ENCODE measurements at regions not wholly inside any gene's neighbourhood (a gene's known extent, or its start where the extent isn't known, plus 50 kb on each side); places are given as distances from the start of the nearest gene placed in this dataset.
A peak's percentile ranks its signal among the peaks of the same experiment; 100 is the strongest.
"Not testable (repeated sequence)": the region's sequence is repeated elsewhere in the genome, so short reads cannot be mapped to it uniquely, and the experiment has no call there.

GRCh38 chr4:59511809-59512208 is 1688.3 kb upstream of the ADGRL3 start:
- DNase-seq (ENCODE audit: low spot score): not testable (repeated sequence)

GRCh38 chr4:59517007-59517406 is 1683.1 kb upstream of the ADGRL3 start:
- no peak for DNase-seq (ENCODE audit: low spot score)

GRCh38 chr4:59518005-59518823 is 1681.9 kb upstream of the ADGRL3 start:
- DNase-seq (ENCODE audit: low spot score): no peak

- no peak for DNase-seq (ENCODE audit: low spot score)
Measured at GRCh38 chr4:59525885-59526284, 1674.2 kb upstream of the ADGRL3 start.

- DNase-seq (ENCODE audit: low spot score): no peak
Measured at GRCh38 chr4:59535541-59535940, 1664.6 kb upstream of the ADGRL3 start.

GRCh38 chr4:59536428-59536827 is 1663.7 kb upstream of the ADGRL3 start:
- no peak for DNase-seq (ENCODE audit: low spot score)

- DNase-seq (ENCODE audit: low spot score): no peak
Measured at GRCh38 chr4:59537246-59537886, 1662.8 kb upstream of the ADGRL3 start.

- DNase-seq (ENCODE audit: low spot score): no peak
Measured at GRCh38 chr4:59539401-59539800, 1660.7 kb upstream of the ADGRL3 start.

- no peak for DNase-seq (ENCODE audit: low spot score)
Measured at GRCh38 chr4:59540311-59540710, 1659.8 kb upstream of the ADGRL3 start.

- peak; percentile 6 for DNase-seq (ENCODE audit: low spot score)
Measured at GRCh38 chr4:59553063-59553720, 1646.9 kb upstream of the ADGRL3 start.

- DNase-seq (ENCODE audit: low spot score): peak; percentile 17
Measured at GRCh38 chr4:59553721-59554091, 1646.4 kb upstream of the ADGRL3 start.

- DNase-seq (ENCODE audit: low spot score): not testable (repeated sequence)
Measured at GRCh38 chr4:59556191-59556590, 1643.9 kb upstream of the ADGRL3 start.

- DNase-seq (ENCODE audit: low spot score): not testable (repeated sequence)
Measured at GRCh38 chr4:59560141-59560648, 1639.9 kb upstream of the ADGRL3 start.

- DNase-seq (ENCODE audit: low spot score): no peak
Measured at GRCh38 chr4:59565836-59566235, 1634.3 kb upstream of the ADGRL3 start.

GRCh38 chr4:59570860-59571476 is 1629.2 kb upstream of the ADGRL3 start:
- DNase-seq (ENCODE audit: low spot score): no peak

- DNase-seq (ENCODE audit: low spot score): no peak
Measured at GRCh38 chr4:59571805-59572430, 1628.2 kb upstream of the ADGRL3 start.

- no peak for DNase-seq (ENCODE audit: low spot score)
Measured at GRCh38 chr4:59583845-59584568, 1616.1 kb upstream of the ADGRL3 start.

GRCh38 chr4:59597536-59598329 is 1602.4 kb upstream of the ADGRL3 start:
- no peak for DNase-seq (ENCODE audit: low spot score)

- DNase-seq (ENCODE audit: low spot score): no peak
Measured at GRCh38 chr4:59598330-59598618, 1601.9 kb upstream of the ADGRL3 start.

GRCh38 chr4:59608466-59608865 is 1591.7 kb upstream of the ADGRL3 start:
- no peak for DNase-seq (ENCODE audit: low spot score)

- DNase-seq (ENCODE audit: low spot score): peak; percentile 25
Measured at GRCh38 chr4:59612235-59612634, 1587.9 kb upstream of the ADGRL3 start.

Measured in GM03348 (cell line).